GM23248 (cell line): ENCODE measurements at regions not wholly inside any gene's neighbourhood (a gene's known extent, or its start where the extent isn't known, plus 50 kb on each side); places are given as distances from the start of the nearest gene placed in this dataset.

Experiments used
- EZH2 ChIP-seq: fragments of 200-600 bp; sonication (generic); IDR thresholded peaks from 2 replicates; pipeline ENCODE4 v1.6.1; 2018; ENCODE audit warnings: antibody characterized with exemption, mild to moderate bottlenecking; ENCODE audit not compliant: insufficient read depth, poor library complexity, severe bottlenecking
- EZH2phosphoT487 ChIP-seq: fragments of 200-600 bp; sonication (generic); IDR thresholded peaks from 2 replicates; pipeline ENCODE4 v1.6.1; 2018; ENCODE audit warnings: antibody characterized with exemption, moderate library complexity, mild to moderate bottlenecking, low read depth; ENCODE audit not compliant: insufficient read depth

DNA sequence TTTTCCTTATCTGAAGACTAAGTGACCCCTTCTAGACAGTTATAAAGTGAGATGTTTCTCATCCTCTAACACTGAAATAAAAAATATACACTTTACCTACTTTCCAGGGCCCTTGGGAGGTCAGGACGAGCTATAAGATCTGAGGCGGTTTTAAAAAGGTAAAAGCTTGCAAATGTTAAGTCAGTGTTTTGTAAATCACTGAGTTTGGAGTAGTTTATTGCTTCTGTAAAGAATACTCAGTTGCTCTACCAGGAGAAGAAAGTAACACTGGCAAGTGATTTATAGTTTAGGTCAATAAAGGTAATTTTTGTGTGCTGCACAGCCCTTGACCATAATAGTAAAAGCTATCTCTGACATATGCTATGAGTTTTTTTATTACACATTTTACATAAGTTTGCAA lies 584.5 kb downstream of the TMTC2 start:
- TF ChIP-seq EZH2: no peak
- TF ChIP-seq EZH2phosphoT487: no peak
